CD14-positive monocyte (primary cell): ENCODE measurements at regions not wholly inside any gene's neighbourhood (a gene's known extent, or its start where the extent isn't known, plus 50 kb on each side); places are given as distances from the start of the nearest gene placed in this dataset.

Source experiments
- DNase-seq, 3 donors: peaks; one replicate each; pipeline ENCODE4 v3.0.0-alpha.2; 2011 to 2022
- H2AFZ ChIP-seq: 2 replicates; pipeline ENCODE4 v1.6.0; 2012; ENCODE audit warnings: mild to moderate bottlenecking, low read depth, low read length, inconsistent platforms; ENCODE audit not compliant: insufficient read depth, poor library complexity, severe bottlenecking
- H3K27ac ChIP-seq, 2 donors: 1 replicate in 1 of 2; 2 replicates in 1 of 2; pipeline ENCODE4 v1.5.1; 2012 to 2013; ENCODE audit warnings: low read length in 2 of 2, control low read depth in 1 of 2, inconsistent platforms in 1 of 2, low read depth in 1 of 2, mild to moderate bottlenecking in 1 of 2
- H3K27me3 ChIP-seq, 2 donors: one replicate each; pipeline versions ENCODE4 v1.6.0 to v1.6.1; 2011 to 2013; ENCODE audit warnings: low read length in 2 of 2; ENCODE audit not compliant: control insufficient read depth in 2 of 2, insufficient read depth in 2 of 2
- H3K36me3 ChIP-seq, 2 donors: replicated peaks in 1 of 2; 1 replicate in 1 of 2; 2 replicates in 1 of 2; pipeline versions ENCODE4 v1.5.1 to v1.6.1; 2012 to 2013; ENCODE audit warnings: low read length in 2 of 2, control low read depth in 1 of 2, inconsistent platforms in 1 of 2, mild to moderate bottlenecking in 1 of 2; ENCODE audit not compliant: insufficient read depth in 2 of 2, control insufficient read depth in 1 of 2
- H3K4me1 ChIP-seq, 2 donors: 1 replicate in 1 of 2; 2 replicates in 1 of 2; pipeline versions ENCODE4 v1.5.1 to v1.6.1; 2012 to 2013; ENCODE audit warnings: low read length in 2 of 2, control low read depth in 1 of 2, inconsistent platforms in 1 of 2, mild to moderate bottlenecking in 1 of 2, moderate library complexity in 1 of 2; ENCODE audit not compliant: insufficient read depth in 2 of 2, control insufficient read depth in 1 of 2
- H3K4me2 ChIP-seq: replicated peaks from 2 replicates; pipeline ENCODE3; 2012; ENCODE audit warnings: low read length, moderate library complexity, mild to moderate bottlenecking; ENCODE audit not compliant: poor library complexity, severe bottlenecking; ENCODE audit errors: extremely low read depth
- H3K4me3 ChIP-seq, 3 experiments: fragments of 200-600 bp in 1 of 3; sonication (generic) in 1 of 3; replicated peaks in 1 of 3; 1 replicate in 2 of 3; 2 replicates in 1 of 3; pipeline ENCODE4 v1.5.1; 2011 to 2013; ENCODE audit warnings: low read length in 3 of 3, mild to moderate bottlenecking in 3 of 3, control low read depth in 2 of 3, low read depth in 2 of 3, inconsistent platforms in 1 of 3, moderate library complexity in 1 of 3
- H3K79me2 ChIP-seq: 2 replicates; pipeline ENCODE4 v1.6.0; 2012; ENCODE audit warnings: mild to moderate bottlenecking, control low read depth, inconsistent platforms, low read length, moderate library complexity; ENCODE audit not compliant: insufficient read depth
- H3K9ac ChIP-seq: 2 replicates; pipeline ENCODE4 v1.6.0; 2017; ENCODE audit warnings: low read length, mild to moderate bottlenecking; ENCODE audit not compliant: insufficient read depth, poor library complexity, severe bottlenecking
- H3K9me3 ChIP-seq, 2 donors: replicated peaks in 1 of 2; 1 replicate in 1 of 2; 2 replicates in 1 of 2; pipeline versions ENCODE4 v1.5.1 to v1.6.1; 2012 to 2013; ENCODE audit warnings: low read length in 2 of 2, control low read depth in 1 of 2; ENCODE audit not compliant: control insufficient read depth in 1 of 2, insufficient read depth in 1 of 2
- H4K20me1 ChIP-seq: 2 replicates; pipeline ENCODE4 v1.6.0; 2012; ENCODE audit warnings: mild to moderate bottlenecking, low read length, control low read depth, moderate library complexity; ENCODE audit not compliant: insufficient read depth
- H3K27ac Mint-ChIP-seq, 7 donors: one replicate each; pipeline ENCODE4 v1.8.0; 2020; ENCODE audit warnings: mild to moderate bottlenecking in 7 of 7, mixed read lengths in 7 of 7, moderate library complexity in 6 of 7, inconsistent platforms in 2 of 7
- H3K27me3 Mint-ChIP-seq, 3 donors: one replicate each; pipeline ENCODE4 v1.8.0; 2021 to 2022; ENCODE audit warnings: low read depth in 3 of 3, mild to moderate bottlenecking in 3 of 3, mixed read lengths in 3 of 3, moderate library complexity in 3 of 3, inconsistent platforms in 1 of 3
- H3K36me3 Mint-ChIP-seq, 2 donors: one replicate each; pipeline ENCODE4 v1.8.0; 2020; ENCODE audit warnings: mixed read lengths in 2 of 2, inconsistent platforms in 1 of 2, mild to moderate bottlenecking in 1 of 2
- H3K4me1 Mint-ChIP-seq: one replicate; pipeline ENCODE4 v1.8.0; 2020; ENCODE audit warnings: mild to moderate bottlenecking, mixed read lengths
- H3K4me3 Mint-ChIP-seq, 2 donors: one replicate each; pipeline ENCODE4 v1.8.0; 2020; ENCODE audit warnings: mild to moderate bottlenecking in 2 of 2, mixed read lengths in 2 of 2, moderate library complexity in 1 of 2
- H3K9me3 Mint-ChIP-seq, 7 donors: one replicate each; pipeline ENCODE4 v1.8.0; 2020 to 2022; ENCODE audit warnings: mixed read lengths in 7 of 7, mild to moderate bottlenecking in 6 of 7, moderate library complexity in 6 of 7, inconsistent platforms in 2 of 7
- WGBS: methylation state at CpG from one replicate; pipeline ENCODE4 v1.1.5; 2013; ENCODE audit warnings: missing lambda C conversion rate; ENCODE audit not compliant: insufficient coverage; 5-methylcytosine and 5-hydroxymethylcytosine counted together
- intact Hi-C, 2 donors: fragments of 100-400 bp; cut with micrococcal nuclease; formaldehyde crosslinking; loops; one replicate each; pipeline versions ENCODE4 v1.15.0 to v1.15.1; 2023
- TF ChIP-seq, protein P1 (sequence below): fragments of 200-600 bp; IDR thresholded peaks from one replicate; pipeline ENCODE4 v1.8.0; 2022; ENCODE audit warnings: antibody characterized with exemption, mild to moderate bottlenecking

DNA sequence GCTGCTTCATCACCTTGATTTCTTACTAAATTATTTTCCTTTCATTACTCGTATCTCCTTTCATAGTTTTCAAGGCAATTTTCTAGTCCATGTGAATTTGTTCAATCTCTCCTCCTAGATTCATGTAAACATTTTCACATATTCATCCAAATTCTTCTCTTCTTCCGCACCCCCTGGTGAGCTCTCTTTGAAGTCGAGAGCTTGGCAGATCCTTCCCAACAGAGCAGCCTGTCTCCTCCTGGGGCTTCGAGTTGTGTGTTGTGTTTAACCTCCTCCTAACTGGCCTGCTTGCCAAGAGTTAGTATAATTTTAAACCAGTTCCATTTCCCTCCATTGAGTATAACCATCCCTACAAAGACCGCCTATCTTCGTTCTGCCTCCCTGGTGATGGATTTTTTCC is 272.4 kb upstream of the CELF2 start:
- no peak overlapping the region for H3K9ac ChIP-seq
- H3K27me3 ChIP-seq = no peaks in the 10 kb centered on the region
- no peak overlapping the region for H3K4me3 ChIP-seq
- intact Hi-C loops = no loop called here
- Mint-ChIP-seq H3K27ac (no peak overlapping the region), H3K9me3 (peaks cover 7 to 25% (median 17%) of the 10 kb centered on the region in 7 donors), H3K36me3 (no peaks in the 10 kb centered on the region), H3K27me3 (peaks cover 0 to 3% (median 2%) of the 10 kb centered on the region in 3 donors), H3K4me1 (no peaks in the 10 kb centered on the region), H3K4me3 (no peak overlapping the region)
- no peaks in the 10 kb centered on the region for H4K20me1 ChIP-seq
- no peaks in the 10 kb centered on the region for H3K79me2 ChIP-seq
- no peak overlapping the region for H3K4me2 ChIP-seq
- DNase-seq = no peak
- H3K9me3 ChIP-seq = peaks cover 3 to 4% of the 10 kb centered on the region in 2 donors
- no peak overlapping the region for H3K27ac ChIP-seq
- WGBS = 80% methylated on average over 1 of the region's 6 CpGs
- H3K4me1 ChIP-seq = no peaks in the 10 kb centered on the region
- TF ChIP-seq, protein P1, sequence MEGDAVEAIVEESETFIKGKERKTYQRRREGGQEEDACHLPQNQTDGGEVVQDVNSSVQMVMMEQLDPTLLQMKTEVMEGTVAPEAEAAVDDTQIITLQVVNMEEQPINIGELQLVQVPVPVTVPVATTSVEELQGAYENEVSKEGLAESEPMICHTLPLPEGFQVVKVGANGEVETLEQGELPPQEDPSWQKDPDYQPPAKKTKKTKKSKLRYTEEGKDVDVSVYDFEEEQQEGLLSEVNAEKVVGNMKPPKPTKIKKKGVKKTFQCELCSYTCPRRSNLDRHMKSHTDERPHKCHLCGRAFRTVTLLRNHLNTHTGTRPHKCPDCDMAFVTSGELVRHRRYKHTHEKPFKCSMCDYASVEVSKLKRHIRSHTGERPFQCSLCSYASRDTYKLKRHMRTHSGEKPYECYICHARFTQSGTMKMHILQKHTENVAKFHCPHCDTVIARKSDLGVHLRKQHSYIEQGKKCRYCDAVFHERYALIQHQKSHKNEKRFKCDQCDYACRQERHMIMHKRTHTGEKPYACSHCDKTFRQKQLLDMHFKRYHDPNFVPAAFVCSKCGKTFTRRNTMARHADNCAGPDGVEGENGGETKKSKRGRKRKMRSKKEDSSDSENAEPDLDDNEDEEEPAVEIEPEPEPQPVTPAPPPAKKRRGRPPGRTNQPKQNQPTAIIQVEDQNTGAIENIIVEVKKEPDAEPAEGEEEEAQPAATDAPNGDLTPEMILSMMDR = no peak
- H3K36me3 ChIP-seq = no peaks in the 10 kb centered on the region
- H2AFZ ChIP-seq = no peak overlapping the region

DNA sequence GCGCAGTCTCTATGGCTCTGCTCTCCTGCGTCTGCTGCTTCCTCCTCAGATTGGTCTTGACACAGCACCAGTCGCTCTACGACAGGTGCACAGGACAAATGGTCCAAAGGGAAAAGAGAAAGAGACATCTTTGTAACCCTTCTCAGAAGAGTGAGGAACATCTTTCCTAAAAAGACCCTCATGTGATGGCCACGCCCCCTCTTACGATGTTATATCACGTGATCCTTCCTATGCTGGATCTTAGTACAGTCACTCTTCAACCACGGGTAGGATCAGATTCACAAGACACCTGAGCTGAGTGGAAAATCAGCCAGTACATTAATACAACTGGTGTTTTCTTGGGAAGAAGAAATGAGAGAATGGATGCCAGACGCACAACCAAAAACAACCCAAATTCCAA is 262.2 kb upstream of the CELF2 start:
- no peaks in the 10 kb centered on the region for H3K36me3 Mint-ChIP-seq
- H3K4me3 ChIP-seq = no peak overlapping the region
- H3K27me3 ChIP-seq = no peaks in the 10 kb centered on the region
- peaks cover 0 to 2% (median 0%) of the 10 kb centered on the region in 3 donors for H3K27me3 Mint-ChIP-seq
- H2AFZ ChIP-seq = no peak overlapping the region
- no peak overlapping the region for H3K27ac ChIP-seq
- H3K9me3 ChIP-seq = no peaks in the 10 kb centered on the region
- no peak overlapping the region for H3K9ac ChIP-seq
- no peak overlapping the region for H3K4me3 Mint-ChIP-seq
- intact Hi-C loops = no loop called here
- H3K4me2 ChIP-seq = no peak overlapping the region
- TF ChIP-seq, protein P1 = no peak
- peaks cover 4% of the 10 kb centered on the region for H3K4me1 Mint-ChIP-seq
- DNase-seq = no peak
- no peak overlapping the region for H3K27ac Mint-ChIP-seq
- 100% methylated on average over 1 of the region's 9 CpGs for WGBS
- peaks cover 0 to 2% (median 0%) of the 10 kb centered on the region in 7 donors for H3K9me3 Mint-ChIP-seq
- no peaks in the 10 kb centered on the region for H3K79me2 ChIP-seq
- H4K20me1 ChIP-seq = no peaks in the 10 kb centered on the region
- H3K4me1 ChIP-seq = no peaks in the 10 kb centered on the region
- H3K36me3 ChIP-seq = no peaks in the 10 kb centered on the region
